ENCODE measurements at regions not wholly inside any gene's neighbourhood (a gene's known extent, or its start where the extent isn't known, plus 50 kb on each side); places are given as distances from the start of the nearest gene placed in this dataset.
"Not testable (repeated sequence)": the region's sequence is repeated elsewhere in the genome, so short reads cannot be mapped to it uniquely, and the experiment has no call there.

GRCh38 chr18:974606-975005, 69.9 kb downstream of the ADCYAP1 start:
- TF ChIP-seq CTCF (IDR thresholded peaks at IDR 0.05; ENCODE audit: insufficient read depth, low read length); GABPA (IDR thresholded peaks at IDR 0.05; ENCODE audit: low read depth); POLR2AphosphoS5 (IDR thresholded peaks at IDR 0.05; ENCODE audit: low read depth); REST (IDR thresholded peaks at IDR 0.05; ENCODE audit: insufficient replicate concordance, low read depth): not testable (repeated sequence)

Measured in HL-60 (cell line).